ENCODE measurements at regions not wholly inside any gene's neighbourhood (a gene's known extent, or its start where the extent isn't known, plus 50 kb on each side); places are given as distances from the start of the nearest gene placed in this dataset.

DNA sequence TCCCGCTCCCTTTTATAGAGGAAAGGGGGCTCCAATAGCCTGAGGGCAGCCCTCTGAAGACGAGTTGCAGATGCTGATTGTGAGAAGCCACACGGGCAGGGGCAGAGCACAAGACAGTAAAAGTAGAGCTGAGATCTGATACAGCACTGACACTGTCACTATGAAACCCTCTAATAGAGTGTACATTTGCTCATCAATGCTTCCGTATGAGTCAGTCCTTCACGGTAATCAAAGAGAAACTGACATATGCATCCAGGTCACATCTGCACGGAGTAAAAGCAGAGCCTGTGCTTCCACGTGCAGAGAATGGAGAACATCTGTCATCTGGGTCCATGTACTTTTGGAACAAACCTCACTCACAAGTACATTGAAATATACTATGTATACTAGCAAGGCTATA is 60.6 kb upstream of the TMEM215 start:
- H3K9me2 ChIP-seq (ENCODE audit: insufficient read depth), result no peaks in the 10 kb centered on the region
- no peaks in the 10 kb centered on the region for H3F3A ChIP-seq (ENCODE audit: insufficient read depth)
- no peak for TF ChIP-seq EZH2 (IDR thresholded peaks at IDR 0.05; ENCODE audit: insufficient read depth, poor library complexity, severe bottlenecking)
- TF ChIP-seq EZH2phosphoT487 (IDR thresholded peaks at IDR 0.05; ENCODE audit: insufficient read depth, low read depth), result no peak

DNA sequence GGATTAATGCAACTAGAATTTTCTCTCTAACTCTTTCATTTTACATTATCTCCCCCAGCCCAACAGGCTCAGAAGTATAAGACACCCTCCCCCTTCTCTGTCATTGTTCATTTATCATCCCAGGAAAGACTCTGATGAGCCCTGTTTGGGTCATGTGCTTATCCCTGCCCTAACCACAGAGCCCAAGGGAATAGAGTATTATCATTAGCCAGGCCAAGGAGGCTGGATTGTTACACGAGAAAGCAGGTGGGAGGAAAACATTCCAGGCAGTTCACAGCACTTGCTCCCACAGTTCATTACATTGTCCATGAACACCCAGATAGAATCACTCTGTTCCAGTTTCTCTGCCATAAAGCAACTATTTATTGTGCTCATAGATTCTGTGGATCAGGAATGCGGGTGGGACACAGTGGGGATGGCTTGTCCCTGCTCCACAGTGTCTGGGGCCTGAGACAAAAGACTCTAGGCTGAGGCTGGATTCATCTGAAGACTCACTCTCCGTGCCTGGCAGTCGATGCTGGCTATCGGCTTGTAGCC is 59.5 kb upstream of the TMEM215 start:
- Histone ChIP-seq H2AFZ (no peak overlapping the region), H3K9me2 (ENCODE audit: insufficient read depth) (no peaks in the 10 kb centered on the region), H4K20me1 (ENCODE audit: insufficient read depth) (no peaks in the 10 kb centered on the region), H3K79me2 (ENCODE audit: insufficient read depth) (no peaks in the 10 kb centered on the region), H3K9me3 (ENCODE audit: low read depth) (no peaks in the 10 kb centered on the region), H3K4me2 (ENCODE audit: unreplicated experiment) (no peak overlapping the region), H3K9ac (no peak overlapping the region), H3K4me1 (ENCODE audit: insufficient read depth) (no peaks in the 10 kb centered on the region), H3K27me3 (replicated peaks; ENCODE audit: insufficient read depth) (peaks cover 9% of the 10 kb centered on the region; the same call in 1 of the 2 replicates), H3K27ac (no peak overlapping the region), H3K4me3 (no peak overlapping the region), H3K36me3 (ENCODE audit: low read depth) (no peaks in the 10 kb centered on the region), H3F3A (ENCODE audit: insufficient read depth) (no peaks in the 10 kb centered on the region)
- WGBS, 2 experiments (ENCODE audit: low coverage in 1 of 2, low lambda C conversion rate in 2 of 2, missing lambda C conversion rate in 2 of 2), result 10 to 14% methylated on average over 5 of the region's 5 CpGs
- TF ChIP-seq EZH2 (IDR thresholded peaks at IDR 0.05; ENCODE audit: insufficient read depth, poor library complexity, severe bottlenecking) (no peak), EZH2phosphoT487 (IDR thresholded peaks at IDR 0.05; ENCODE audit: insufficient read depth, low read depth) (no peak)
- DNase-seq, result no peak
- in situ Hi-C loops (cut with MboI), result no loop called here

More for the DNA sequence above, 60.6 kb upstream of the TMEM215 start:
- no peak overlapping the region for H3K9ac ChIP-seq
- no peak overlapping the region for H3K27ac ChIP-seq
- no peaks in the 10 kb centered on the region for H4K20me1 ChIP-seq (ENCODE audit: insufficient read depth)
- H3K36me3 ChIP-seq (ENCODE audit: low read depth), result no peaks in the 10 kb centered on the region
- no peaks in the 10 kb centered on the region for H3K79me2 ChIP-seq (ENCODE audit: insufficient read depth)
- 1 to 4% methylated on average over 7 of the region's 7 CpGs for WGBS, 2 experiments (ENCODE audit: low coverage in 1 of 2, low lambda C conversion rate in 2 of 2, missing lambda C conversion rate in 2 of 2)
- no peak overlapping the region for H3K4me2 ChIP-seq (ENCODE audit: unreplicated experiment)
- no peaks in the 10 kb centered on the region for H3K9me3 ChIP-seq (ENCODE audit: low read depth)
- no peaks in the 10 kb centered on the region for H3K4me1 ChIP-seq (ENCODE audit: insufficient read depth)
- DNase-seq, result no peak
- in situ Hi-C loops (cut with MboI), result no loop called here
- H3K27me3 ChIP-seq (replicated peaks; ENCODE audit: insufficient read depth), result peaks cover 9% of the 10 kb centered on the region; the same call in 1 of the 2 replicates
- H2AFZ ChIP-seq, result no peak overlapping the region
- H3K4me3 ChIP-seq, result no peak overlapping the region

GRCh38 chr9:32725066-32725860 is 58.1 kb upstream of the TMEM215 start:
- peaks cover 9% of the 10 kb centered on the region; the same call in 1 of the 2 replicates for H3K27me3 ChIP-seq (replicated peaks; ENCODE audit: insufficient read depth)
- 34 to 36% methylated on average over 7 of the region's 7 CpGs for WGBS, 2 experiments (ENCODE audit: low coverage in 1 of 2, low lambda C conversion rate in 2 of 2, missing lambda C conversion rate in 2 of 2)
- no peak overlapping the region for H3K9ac ChIP-seq
- no peak overlapping the region for H3K4me3 ChIP-seq
- H3K79me2 ChIP-seq (ENCODE audit: insufficient read depth), result no peaks in the 10 kb centered on the region
- no peak overlapping the region for H3K4me2 ChIP-seq (ENCODE audit: unreplicated experiment)
- no peaks in the 10 kb centered on the region for H3K36me3 ChIP-seq (ENCODE audit: low read depth)
- H3K9me3 ChIP-seq (ENCODE audit: low read depth), result no peaks in the 10 kb centered on the region
- no peak overlapping the region for H2AFZ ChIP-seq
- no peaks in the 10 kb centered on the region for H3F3A ChIP-seq (ENCODE audit: insufficient read depth)
- no peak overlapping the region for H3K27ac ChIP-seq
- no peaks in the 10 kb centered on the region for H4K20me1 ChIP-seq (ENCODE audit: insufficient read depth)
- no peaks in the 10 kb centered on the region for H3K4me1 ChIP-seq (ENCODE audit: insufficient read depth)
- H3K9me2 ChIP-seq (ENCODE audit: insufficient read depth), result no peaks in the 10 kb centered on the region
- in situ Hi-C loops (cut with MboI), result no loop called here
- no peak for TF ChIP-seq EZH2 (IDR thresholded peaks at IDR 0.05; ENCODE audit: insufficient read depth, poor library complexity, severe bottlenecking)
- peak; percentile 21 for DNase-seq

DNA sequence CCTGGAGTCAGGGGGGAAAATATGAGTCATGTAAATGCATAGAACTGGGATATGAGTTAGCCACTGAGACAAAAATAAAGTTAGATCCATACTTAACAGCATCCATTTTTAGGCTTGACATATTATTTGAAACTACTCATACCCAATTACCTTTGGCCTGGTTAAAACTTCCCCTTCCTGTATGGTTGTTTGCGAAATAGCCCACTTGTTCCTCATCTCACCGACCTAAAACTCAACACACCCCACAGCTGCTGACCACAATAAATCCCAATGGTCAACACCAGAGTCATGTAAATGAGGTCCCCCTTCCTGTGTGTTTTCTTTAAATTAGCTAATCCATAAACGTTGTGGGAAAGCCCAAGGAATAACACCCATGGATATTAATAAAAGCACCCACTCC is 55.2 kb upstream of the TMEM215 start:
- no peaks in the 10 kb centered on the region for H3K79me2 ChIP-seq (ENCODE audit: insufficient read depth)
- in situ Hi-C loops (cut with MboI), result no loop called here
- H2AFZ ChIP-seq, result no peak overlapping the region
- no peak for DNase-seq
- H3K36me3 ChIP-seq (ENCODE audit: low read depth), result no peaks in the 10 kb centered on the region
- no peaks in the 10 kb centered on the region for H3K4me1 ChIP-seq (ENCODE audit: insufficient read depth)
- WGBS, 2 experiments (ENCODE audit: low coverage in 1 of 2, low lambda C conversion rate in 2 of 2, missing lambda C conversion rate in 2 of 2), result 25 to 37% methylated on average over 3 of the region's 3 CpGs
- H3K9me2 ChIP-seq (ENCODE audit: insufficient read depth), result no peaks in the 10 kb centered on the region
- no peaks in the 10 kb centered on the region for H4K20me1 ChIP-seq (ENCODE audit: insufficient read depth)
- no peaks in the 10 kb centered on the region for H3F3A ChIP-seq (ENCODE audit: insufficient read depth)
- H3K27me3 ChIP-seq (replicated peaks; ENCODE audit: insufficient read depth), result peaks cover 1% of the 10 kb centered on the region; the same call in 1 of the 2 replicates
- no peak overlapping the region for H3K27ac ChIP-seq
- H3K4me3 ChIP-seq, result no peak overlapping the region
- H3K9me3 ChIP-seq (ENCODE audit: low read depth), result no peaks in the 10 kb centered on the region
- TF ChIP-seq EZH2 (IDR thresholded peaks at IDR 0.05; ENCODE audit: insufficient read depth, poor library complexity, severe bottlenecking) (no peak), EZH2phosphoT487 (IDR thresholded peaks at IDR 0.05; ENCODE audit: insufficient read depth, low read depth) (no peak)
- no peak overlapping the region for H3K9ac ChIP-seq
- no peak overlapping the region for H3K4me2 ChIP-seq (ENCODE audit: unreplicated experiment)

All from GM23248 (cell line).